ENCODE measurements at regions not wholly inside any gene's neighbourhood (a gene's known extent, or its start where the extent isn't known, plus 50 kb on each side); places are given as distances from the start of the nearest gene placed in this dataset.

- H3K27me3 ChIP-seq (ENCODE audit: control insufficient read depth, insufficient read depth, low read length) = no peaks in the 10 kb centered on the region
- in situ Hi-C loops (cut with HindIII; ENCODE audit: low pct_unique_long_range_greater_than_20kb, low sequenced_read_pairs) (no loop called here), intact Hi-C loops (cut with micrococcal nuclease; ENCODE audit: unreplicated experiment) (loop anchor here (5.0 kb wide), 1 partner anchor 380 kb away; no protein-coding TSS in a partner anchor)
- ATAC-seq (no peak), DNase-seq (ENCODE audit: low read depth, low spot score) (no peak)
- no peak for TF ChIP-seq CTCF (IDR thresholded peaks at IDR 0.05)
- no peak for TF ChIP-seq SIN3A (IDR thresholded peaks at IDR 0.05; ENCODE audit: borderline replicate concordance, insufficient read depth, low read depth, low read length)
- no peak for TF ChIP-seq REST (IDR thresholded peaks at IDR 0.05; ENCODE audit: insufficient read depth in 1 of 2, low read depth in 2 of 2, low read length in 1 of 2)
- no peak for TF ChIP-seq POLR2AphosphoS5 (IDR thresholded peaks at IDR 0.05; ENCODE audit: low read depth, low read length)
- no peak for TF ChIP-seq TCF7L2 (IDR thresholded peaks at IDR 0.05; ENCODE audit: low read depth, low read length)
- no peak overlapping the region for H3K4me3 ChIP-seq (ENCODE audit: low read depth in 2 of 2, low read length in 2 of 2)
- POLR2A ChIA-PET = interaction anchor here (0.6 kb wide), 1 partner anchor 321 kb away, joined by 3 read pairs; no protein-coding TSS in a partner anchor
- H3K27ac ChIP-seq (ENCODE audit: low read length) = peak overlapping the region; percentile 80; the same call in 1 of the 2 replicates
- no peaks in the 10 kb centered on the region for H3K9me3 ChIP-seq (ENCODE audit: control insufficient read depth, insufficient read depth, low read depth, low read length)
- CTCF ChIA-PET = interaction anchor here (1.0 to 1.6 kb wide), 2 partner anchors 8 to 479 kb away, joined by 3 to 4 read pairs; no protein-coding TSS in a partner anchor
- H3K4me1 ChIP-seq (ENCODE audit: control insufficient read depth, insufficient read depth, low read length) = peaks cover 18% of the 10 kb centered on the region
- no peaks in the 10 kb centered on the region for H3K36me3 ChIP-seq (ENCODE audit: control insufficient read depth, insufficient read depth, low read length)
- BruUV-seq (replicated peaks) = no TSS peak
Observed at GRCh38 chr5:96337048-96337781, 95.8 kb downstream of the PCSK1 start.

- intact Hi-C loops (cut with micrococcal nuclease; ENCODE audit: unreplicated experiment) = loop anchor here (1.0 to 5.0 kb wide), 2 partner anchors 379 to 477 kb away; no protein-coding TSS in a partner anchor
- ChIA-PET CTCF (interaction anchor here (0.7 to 1.6 kb wide), 5 partner anchors 9 to 479 kb away, joined by 3 to 4 read pairs (median 3); no protein-coding TSS in a partner anchor), POLR2A (no interaction called here)
- ATAC-seq = peak; percentile 89
- Histone ChIP-seq H3K4me3 (ENCODE audit: low read depth in 2 of 2, low read length in 2 of 2) (no peak overlapping the region), H3K36me3 (ENCODE audit: control insufficient read depth, insufficient read depth, low read length) (no peaks in the 10 kb centered on the region), H3K27ac (ENCODE audit: low read length) (peak overlapping the region; percentile 80), H3K4me1 (ENCODE audit: control insufficient read depth, insufficient read depth, low read length) (peaks cover 23% of the 10 kb centered on the region), H3K27me3 (ENCODE audit: control insufficient read depth, insufficient read depth, low read length) (no peaks in the 10 kb centered on the region), H3K9me3 (ENCODE audit: control insufficient read depth, insufficient read depth, low read depth, low read length) (no peaks in the 10 kb centered on the region)
- TF ChIP-seq TCF7L2 (IDR thresholded peaks at IDR 0.05; ENCODE audit: low read depth, low read length) (no peak), SIN3A (IDR thresholded peaks at IDR 0.05; ENCODE audit: borderline replicate concordance, insufficient read depth, low read depth, low read length) (no peak), REST (IDR thresholded peaks at IDR 0.05; ENCODE audit: insufficient read depth in 1 of 2, low read depth in 2 of 2, low read length in 1 of 2) (no peak), CTCF (IDR thresholded peaks at IDR 0.05) (peak; percentile 88), POLR2AphosphoS5 (IDR thresholded peaks at IDR 0.05; ENCODE audit: low read depth, low read length) (no peak)
- no TSS peak for BruUV-seq (replicated peaks)
- in situ Hi-C loops (cut with HindIII; ENCODE audit: low pct_unique_long_range_greater_than_20kb, low sequenced_read_pairs) = no loop called here
- DNase-seq (ENCODE audit: low read depth, low spot score) = peak; percentile 88
Observed at GRCh38 chr5:96336351-96336985, 96.6 kb downstream of the PCSK1 start.
